ENCODE measurements at regions not wholly inside any gene's neighbourhood (a gene's known extent, or its start where the extent isn't known, plus 50 kb on each side); places are given as distances from the start of the nearest gene placed in this dataset.

DNA sequence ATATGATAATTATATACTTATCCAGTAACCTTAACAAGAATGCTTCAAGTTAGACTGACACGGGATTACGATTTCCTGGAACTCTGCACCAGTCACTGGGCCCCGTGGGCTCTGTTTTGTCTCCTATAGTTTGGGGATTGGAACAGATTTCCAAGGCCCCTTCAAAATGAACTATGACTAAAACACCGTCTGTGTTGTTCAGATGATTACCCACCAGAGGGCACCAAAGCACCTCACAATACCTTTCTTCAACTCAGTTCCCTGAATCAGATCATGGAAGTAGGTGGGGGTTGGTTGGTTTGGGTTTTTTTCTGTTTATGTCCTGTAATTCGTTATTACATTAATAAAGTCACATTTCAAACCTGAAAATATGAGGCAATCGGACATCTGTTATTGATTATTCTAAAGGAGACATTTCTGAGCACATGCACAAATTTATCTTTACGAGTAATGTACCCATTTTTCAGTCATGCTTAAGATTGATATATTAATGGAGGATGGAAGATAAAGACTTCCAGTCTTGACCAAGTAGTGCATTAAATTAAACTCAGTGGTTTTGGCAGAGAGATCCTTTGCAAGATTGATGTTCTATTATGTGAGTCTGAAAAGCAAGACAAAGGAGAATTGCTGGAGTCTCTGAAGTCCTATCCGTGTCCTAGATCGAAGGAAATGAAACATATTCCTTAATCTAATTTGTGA lies 112.0 kb upstream of the COL21A1 start (continued):
- no peak for TF ChIP-seq GABPA (IDR thresholded peaks at IDR 0.05; ENCODE audit: low read depth, low read length)
- TF ChIP-seq GABPA (CRISPR knock-in tag; IDR thresholded peaks at IDR 0.05; ENCODE audit: low read depth): no peak
- TF ChIP-seq ZNF768 (CRISPR knock-in tag; IDR thresholded peaks at IDR 0.05): no peak
- peak; percentile 63; the same call in 1 of the 2 replicates for TF ChIP-seq ZNF124 (CRISPR knock-in tag; IDR thresholded peaks at IDR 0.05)
- TF ChIP-seq STAG1 (CRISPR knock-in tag; IDR thresholded peaks at IDR 0.05): peak; percentile 100
- no peak for TF ChIP-seq ZNF563 (CRISPR knock-in tag; IDR thresholded peaks at IDR 0.05)
- TF ChIP-seq DR1 (CRISPR knock-in tag; IDR thresholded peaks at IDR 0.05): no peak
- TF ChIP-seq ZNF326 (CRISPR knock-in tag; IDR thresholded peaks at IDR 0.05; ENCODE audit: borderline replicate concordance): no peak
- peak; percentile 38; the same call in 1 of the 2 replicates for TF ChIP-seq ERF (CRISPR knock-in tag; IDR thresholded peaks at IDR 0.05)
- TF ChIP-seq SAP130 (CRISPR knock-in tag; IDR thresholded peaks at IDR 0.05; ENCODE audit: low read depth): peak; percentile 23; the same call in 1 of the 2 replicates
- peak; percentile 42; the same call in 1 of the 2 replicates for TF ChIP-seq ZNF281 (CRISPR knock-in tag; IDR thresholded peaks at IDR 0.05; ENCODE audit: borderline replicate concordance)
- no peak for TF ChIP-seq NCOA1 (CRISPR knock-in tag; IDR thresholded peaks at IDR 0.05)
- TF ChIP-seq, protein P1, sequence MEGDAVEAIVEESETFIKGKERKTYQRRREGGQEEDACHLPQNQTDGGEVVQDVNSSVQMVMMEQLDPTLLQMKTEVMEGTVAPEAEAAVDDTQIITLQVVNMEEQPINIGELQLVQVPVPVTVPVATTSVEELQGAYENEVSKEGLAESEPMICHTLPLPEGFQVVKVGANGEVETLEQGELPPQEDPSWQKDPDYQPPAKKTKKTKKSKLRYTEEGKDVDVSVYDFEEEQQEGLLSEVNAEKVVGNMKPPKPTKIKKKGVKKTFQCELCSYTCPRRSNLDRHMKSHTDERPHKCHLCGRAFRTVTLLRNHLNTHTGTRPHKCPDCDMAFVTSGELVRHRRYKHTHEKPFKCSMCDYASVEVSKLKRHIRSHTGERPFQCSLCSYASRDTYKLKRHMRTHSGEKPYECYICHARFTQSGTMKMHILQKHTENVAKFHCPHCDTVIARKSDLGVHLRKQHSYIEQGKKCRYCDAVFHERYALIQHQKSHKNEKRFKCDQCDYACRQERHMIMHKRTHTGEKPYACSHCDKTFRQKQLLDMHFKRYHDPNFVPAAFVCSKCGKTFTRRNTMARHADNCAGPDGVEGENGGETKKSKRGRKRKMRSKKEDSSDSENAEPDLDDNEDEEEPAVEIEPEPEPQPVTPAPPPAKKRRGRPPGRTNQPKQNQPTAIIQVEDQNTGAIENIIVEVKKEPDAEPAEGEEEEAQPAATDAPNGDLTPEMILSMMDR (CRISPR knock-in tag; IDR thresholded peaks at IDR 0.05): peak; percentile 91
- no peak for TF ChIP-seq YEATS4 (CRISPR knock-in tag; IDR thresholded peaks at IDR 0.05; ENCODE audit: borderline replicate concordance)
- TF ChIP-seq SMYD3 (CRISPR knock-in tag; IDR thresholded peaks at IDR 0.05): peak; percentile 44; the same call in 1 of the 2 replicates
- no peak for TF ChIP-seq ZNF782 (CRISPR knock-in tag; IDR thresholded peaks at IDR 0.05; ENCODE audit: borderline replicate concordance)
- no peak for TF ChIP-seq MXD4 (CRISPR knock-in tag; IDR thresholded peaks at IDR 0.05)
- TF ChIP-seq ZNF121 (CRISPR knock-in tag; IDR thresholded peaks at IDR 0.05): no peak
- no peak for TF ChIP-seq KAT7 (CRISPR knock-in tag; IDR thresholded peaks at IDR 0.05; ENCODE audit: borderline replicate concordance)
- 0 out of 2 replicates have a peak, but pooled peaks have one; percentile 21 for TF ChIP-seq RCOR2 (CRISPR knock-in tag; IDR thresholded peaks at IDR 0.05)
- TF ChIP-seq FOXO1 (CRISPR knock-in tag; IDR thresholded peaks at IDR 0.05): no peak
- TF ChIP-seq UBTF (CRISPR knock-in tag; IDR thresholded peaks at IDR 0.05): no peak
- TF ChIP-seq TEAD3 (CRISPR knock-in tag; optimal IDR thresholded peaks at IDR 0.05; ENCODE audit: borderline replicate concordance): peak; percentile 11
- peak; percentile 17; the same call in 1 of the 2 replicates for TF ChIP-seq ZGPAT (CRISPR knock-in tag; IDR thresholded peaks at IDR 0.05)

All from HepG2 (cell line).